RKO (cell line): ENCODE measurements at regions not wholly inside any gene's neighbourhood (a gene's known extent, or its start where the extent isn't known, plus 50 kb on each side); places are given as distances from the start of the nearest gene placed in this dataset.
"Not testable (repeated sequence)": the region's sequence is repeated elsewhere in the genome, so short reads cannot be mapped to it uniquely, and the experiment has no call there.

Source experiments
- DNase-seq: peaks from one replicate; pipeline ENCODE4 v3.0.0-alpha.2; 2016; ENCODE audit warnings: low spot score

DNA sequence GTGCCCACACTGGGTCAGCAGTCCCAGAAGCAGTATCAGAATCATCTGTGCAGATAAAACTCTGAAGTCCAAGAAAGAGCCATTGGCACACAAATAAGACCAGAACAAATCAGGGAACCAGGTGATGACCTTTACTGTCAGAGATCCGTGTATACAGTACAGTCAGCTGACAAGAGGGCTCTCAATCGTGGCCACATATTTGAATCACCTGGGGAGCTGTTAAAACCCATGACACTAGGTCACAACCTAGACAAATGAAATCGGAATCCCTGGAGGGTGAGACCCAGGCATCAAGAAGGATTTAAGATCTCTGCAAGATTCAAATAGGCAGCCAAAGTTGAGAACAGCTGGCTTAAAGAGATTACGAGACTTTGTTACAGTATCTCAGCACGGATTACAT is 807.1 kb downstream of the RNF144A start:
- no peak for DNase-seq

DNA sequence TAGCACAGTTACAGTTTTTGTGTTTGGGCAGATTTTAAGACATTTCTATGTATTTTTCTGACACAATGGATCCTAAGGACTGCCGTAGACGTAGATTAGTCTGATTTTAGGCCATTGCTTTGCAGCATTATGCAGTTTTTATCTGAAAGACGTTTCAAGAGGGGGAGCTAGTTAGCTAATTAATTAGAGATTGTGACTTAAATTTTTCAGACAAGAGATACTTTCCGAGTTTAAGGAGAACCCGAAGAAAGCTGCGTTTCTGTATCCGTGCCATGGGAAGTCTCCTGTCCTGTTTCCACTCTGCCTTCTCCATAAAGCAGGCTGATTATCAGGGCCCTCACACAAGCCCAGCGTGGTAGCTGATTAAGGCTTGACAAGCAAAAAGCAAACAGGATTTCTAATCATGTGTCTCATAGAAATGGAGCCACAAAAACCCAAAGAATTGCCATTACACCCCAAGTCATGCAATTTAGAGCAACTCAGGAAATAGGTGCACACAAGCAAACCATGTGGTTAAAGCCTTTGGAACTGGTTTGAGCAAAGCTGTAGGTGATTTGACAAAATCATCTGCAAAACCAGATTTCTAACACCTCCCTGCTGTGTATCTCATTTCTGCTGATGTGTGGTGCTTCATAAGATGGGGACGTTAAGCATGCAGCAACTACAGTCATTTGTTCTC is 808.1 kb downstream of the RNF144A start:
- DNase-seq: no peak

DNA sequence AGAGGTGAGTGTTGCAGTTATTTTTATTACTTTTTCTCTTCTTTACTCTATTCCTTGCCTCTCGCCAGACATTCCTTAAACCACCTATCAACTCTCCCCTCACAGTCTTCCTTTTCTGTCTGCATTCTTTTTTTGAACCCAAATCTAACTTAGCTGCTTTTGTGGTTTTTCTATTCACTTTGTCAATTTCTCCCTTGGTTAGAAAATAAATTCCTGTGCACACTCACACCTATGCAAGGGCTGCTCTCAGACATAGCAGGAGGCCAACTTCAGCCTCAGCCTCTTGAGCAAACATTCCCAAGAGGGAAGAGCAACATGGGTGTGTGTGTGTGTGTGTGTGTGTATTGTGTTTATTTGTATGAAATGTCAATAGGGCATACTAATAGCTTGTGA is 808.6 kb downstream of the RNF144A start:
- DNase-seq: no peak

DNA sequence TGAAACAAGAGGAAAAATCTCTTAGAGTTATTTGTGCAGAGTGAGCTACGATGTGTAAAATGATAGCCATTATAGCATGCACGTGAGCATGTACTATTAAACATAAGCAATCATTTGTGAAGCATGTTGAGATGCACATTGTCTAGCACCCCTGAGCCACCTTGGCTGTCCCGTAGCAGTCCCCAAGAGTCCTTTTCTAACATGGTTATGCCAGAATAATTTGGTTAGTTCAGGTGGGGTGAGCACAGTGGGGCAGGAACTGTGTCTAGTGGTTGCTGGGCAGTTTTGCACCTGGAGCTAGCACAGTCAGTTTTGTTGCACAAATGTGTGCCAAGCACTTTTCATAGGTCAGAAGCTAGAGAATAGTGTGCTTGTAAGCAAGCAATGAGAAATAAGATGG is 809.8 kb downstream of the RNF144A start:
- DNase-seq: no peak

DNA sequence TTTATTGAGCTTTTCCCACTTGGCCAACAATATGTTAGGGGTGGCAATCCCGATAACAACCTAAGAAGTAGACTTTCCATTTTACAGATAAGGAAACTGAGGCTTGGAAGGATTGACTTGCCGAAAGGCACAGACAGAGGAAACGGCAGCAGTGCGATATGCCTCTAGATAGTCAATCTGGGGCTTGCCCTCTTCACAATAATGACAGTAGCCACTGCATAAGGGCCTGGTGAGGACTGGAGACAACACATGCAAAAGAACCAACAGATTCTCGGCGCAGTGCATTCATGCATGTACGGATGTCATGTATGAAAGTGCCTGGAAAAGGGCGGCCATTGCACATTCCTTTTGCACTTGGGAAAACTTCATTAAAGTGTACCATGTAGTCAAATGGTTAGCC is 811.2 kb downstream of the RNF144A start:
- DNase-seq: no peak

DNA sequence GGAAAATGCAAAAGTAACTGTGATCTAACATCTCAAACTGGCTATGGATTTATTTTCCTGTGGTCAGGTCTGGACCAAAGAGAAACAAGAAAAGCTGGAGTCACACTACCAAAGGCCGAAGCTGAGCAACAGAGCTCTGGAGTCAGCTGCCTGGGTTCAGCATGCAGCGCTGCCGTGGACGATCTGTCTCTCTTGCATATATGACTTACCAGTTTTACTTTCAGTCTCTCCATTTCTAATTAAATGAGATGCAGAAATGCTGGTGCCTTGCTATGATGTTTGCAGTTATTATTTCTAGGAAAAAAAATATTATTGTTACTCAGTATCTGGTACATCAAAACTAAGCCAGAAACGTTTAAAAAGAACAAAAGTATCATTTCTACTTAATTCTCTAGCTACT is 813.2 kb downstream of the RNF144A start:
- DNase-seq: no peak

DNA sequence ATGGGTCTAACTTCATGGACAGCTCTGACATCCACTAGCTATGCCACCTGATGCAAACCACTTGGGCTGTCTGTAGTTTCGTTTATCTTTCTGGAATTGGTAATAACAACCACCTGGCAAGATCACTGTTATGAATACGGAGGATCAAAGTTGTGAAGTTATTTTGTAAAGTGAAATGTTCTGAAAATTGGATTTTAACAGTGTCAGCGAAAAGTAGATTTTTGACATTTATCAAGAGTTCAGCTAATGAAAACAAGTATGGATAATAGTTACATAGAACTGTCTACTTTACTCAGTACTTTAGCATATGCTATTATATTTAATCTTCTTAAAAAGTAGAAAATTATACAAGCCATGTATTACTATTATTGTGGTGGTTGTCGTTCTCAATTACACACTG is 813.8 kb downstream of the RNF144A start:
- DNase-seq: no peak

DNA sequence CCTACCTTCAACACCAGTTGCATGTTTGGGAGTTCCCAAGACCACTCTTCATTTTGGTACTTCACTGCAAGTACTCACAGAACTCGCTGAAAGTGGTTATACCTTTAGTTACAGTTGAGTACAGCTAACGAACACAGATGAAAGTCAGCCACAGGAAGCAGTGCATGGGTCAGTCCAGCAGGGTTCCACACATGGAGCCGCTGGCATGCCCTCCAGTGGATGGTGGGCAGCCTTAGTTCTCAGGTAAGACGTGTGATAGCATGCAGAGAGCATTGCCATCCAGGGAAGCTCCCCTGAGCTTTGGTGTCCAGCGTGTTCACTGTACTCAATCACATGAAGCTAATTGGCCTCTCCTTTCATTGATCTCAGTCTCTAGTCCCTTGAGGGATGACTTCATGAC is 815.3 kb downstream of the RNF144A start:
- no peak for DNase-seq

DNA sequence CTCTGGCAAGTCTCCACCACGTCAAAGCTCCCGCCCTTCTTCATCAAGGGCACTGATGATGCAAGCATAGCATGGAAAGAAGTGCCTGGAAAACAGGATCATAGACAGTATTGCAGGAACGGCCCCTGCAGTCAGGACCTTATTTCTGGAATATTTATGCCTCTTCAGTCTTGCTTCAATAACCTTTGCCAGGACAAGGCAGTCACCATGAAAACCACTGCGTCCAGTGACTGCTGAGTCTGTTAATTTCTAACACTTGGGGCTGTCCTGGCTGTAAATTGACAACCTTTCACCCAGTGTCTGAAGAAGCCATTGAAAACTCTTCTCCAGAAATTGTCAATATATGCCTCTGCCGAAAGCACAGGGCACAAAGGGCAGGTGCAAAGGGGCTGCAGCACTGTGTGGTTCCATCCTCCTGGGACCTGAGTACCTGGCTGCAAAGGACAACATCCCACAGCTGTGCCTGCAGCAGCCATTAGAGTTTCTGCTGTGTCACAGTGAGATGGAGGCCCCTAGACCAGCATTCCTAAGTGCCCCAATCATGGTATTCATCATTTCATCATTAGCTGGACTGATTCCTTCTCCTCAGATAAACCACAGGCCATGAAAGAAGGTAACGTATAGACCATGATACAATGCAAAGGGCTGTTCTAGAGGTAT is 819.6 kb downstream of the RNF144A start:
- DNase-seq: no peak

DNA sequence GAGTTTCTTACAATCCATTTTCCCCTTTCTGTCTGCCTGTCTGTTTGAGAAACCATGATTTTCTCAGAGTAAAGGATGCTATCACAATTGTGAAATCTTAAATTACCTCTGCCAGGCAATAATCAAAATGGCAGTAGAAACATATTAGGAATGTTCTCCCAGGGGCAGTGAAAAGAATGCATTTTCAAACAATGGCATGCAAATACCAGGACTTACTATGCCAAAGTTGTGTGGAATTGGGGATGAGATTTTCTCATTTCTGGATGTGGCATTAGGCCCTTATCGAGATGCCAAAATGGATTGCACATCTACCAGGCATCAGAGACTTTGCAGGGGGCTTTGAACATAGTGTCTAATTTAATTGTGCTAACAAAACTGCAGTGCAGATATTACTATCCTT is 821.4 kb downstream of the RNF144A start:
- DNase-seq: no peak

DNA sequence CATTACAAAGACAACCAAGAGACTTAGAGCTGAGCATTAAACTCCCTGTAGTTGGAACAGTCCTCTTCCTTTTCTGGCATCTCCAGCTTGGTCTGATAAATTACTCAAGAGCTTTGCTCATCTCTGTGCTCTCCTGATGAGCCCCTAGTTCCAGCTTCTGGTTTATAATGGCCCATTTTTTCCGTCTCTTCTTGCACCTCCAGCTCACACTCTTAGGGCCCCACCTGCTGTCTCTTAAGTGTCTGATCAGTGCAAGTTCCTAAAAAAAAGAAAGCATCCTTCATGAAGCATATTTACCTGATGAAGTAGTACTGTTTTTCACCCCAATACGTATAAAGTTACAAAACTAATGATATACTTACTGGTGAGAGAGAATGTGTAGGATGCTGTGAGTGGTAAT is 822.9 kb downstream of the RNF144A start:
- no peak for DNase-seq

DNA sequence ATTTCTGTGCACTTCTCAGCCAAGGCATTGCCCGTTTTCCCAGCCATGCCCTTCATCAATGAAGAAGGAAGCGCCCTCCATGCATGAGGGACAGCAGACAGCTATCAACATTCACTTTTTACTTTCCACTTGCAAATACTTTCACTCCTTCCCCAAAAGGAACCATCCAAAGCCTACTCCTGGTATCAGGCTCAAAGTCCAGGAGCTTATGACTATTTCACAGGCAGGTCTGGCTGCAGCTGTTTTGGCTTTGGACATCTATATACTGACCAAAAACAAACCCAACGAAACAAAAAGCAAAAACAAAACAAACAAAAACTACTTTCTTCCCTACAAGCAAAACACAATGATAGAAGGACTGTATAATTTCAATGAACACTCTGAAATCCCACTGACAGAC is 825.1 kb downstream of the RNF144A start:
- DNase-seq: no peak

DNA sequence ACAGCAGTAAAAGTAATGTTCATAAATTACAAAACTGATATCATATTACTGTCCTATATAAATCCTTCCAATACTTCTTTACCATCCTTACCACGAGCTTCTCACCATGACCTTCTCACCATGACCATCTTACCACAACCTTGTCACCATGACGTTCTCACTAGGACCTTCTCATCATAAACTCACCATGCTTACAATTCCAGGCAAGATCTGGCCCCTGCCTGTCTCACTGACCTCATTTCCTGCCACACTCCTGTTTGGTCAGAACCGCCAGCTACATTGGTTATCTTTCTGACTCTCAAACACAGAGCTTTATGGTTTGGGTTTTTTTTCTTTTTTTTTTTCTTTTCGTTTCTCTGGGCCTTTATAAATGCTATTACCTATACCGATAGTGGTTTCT is 827.6 kb downstream of the RNF144A start:
- DNase-seq: peak; percentile 4

DNA sequence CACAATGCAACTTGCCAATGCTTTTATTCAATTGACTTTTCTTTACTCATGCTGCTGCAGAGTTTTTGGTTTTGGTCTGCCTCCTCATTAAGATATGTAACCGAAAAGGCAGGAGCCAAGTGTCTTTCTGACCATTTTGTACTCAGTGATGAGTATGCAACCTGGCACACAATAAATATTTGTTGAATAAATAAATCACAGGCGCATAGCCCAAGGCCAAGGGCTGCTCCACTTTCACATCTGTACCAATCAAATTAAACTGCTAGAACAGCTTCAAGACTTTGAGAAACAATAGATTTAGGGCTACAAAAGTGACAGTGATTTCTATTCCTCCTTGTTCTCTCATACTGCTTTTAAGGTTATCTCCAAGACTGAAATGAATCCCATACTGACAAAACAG is 828.2 kb downstream of the RNF144A start:
- DNase-seq: no peak

DNA sequence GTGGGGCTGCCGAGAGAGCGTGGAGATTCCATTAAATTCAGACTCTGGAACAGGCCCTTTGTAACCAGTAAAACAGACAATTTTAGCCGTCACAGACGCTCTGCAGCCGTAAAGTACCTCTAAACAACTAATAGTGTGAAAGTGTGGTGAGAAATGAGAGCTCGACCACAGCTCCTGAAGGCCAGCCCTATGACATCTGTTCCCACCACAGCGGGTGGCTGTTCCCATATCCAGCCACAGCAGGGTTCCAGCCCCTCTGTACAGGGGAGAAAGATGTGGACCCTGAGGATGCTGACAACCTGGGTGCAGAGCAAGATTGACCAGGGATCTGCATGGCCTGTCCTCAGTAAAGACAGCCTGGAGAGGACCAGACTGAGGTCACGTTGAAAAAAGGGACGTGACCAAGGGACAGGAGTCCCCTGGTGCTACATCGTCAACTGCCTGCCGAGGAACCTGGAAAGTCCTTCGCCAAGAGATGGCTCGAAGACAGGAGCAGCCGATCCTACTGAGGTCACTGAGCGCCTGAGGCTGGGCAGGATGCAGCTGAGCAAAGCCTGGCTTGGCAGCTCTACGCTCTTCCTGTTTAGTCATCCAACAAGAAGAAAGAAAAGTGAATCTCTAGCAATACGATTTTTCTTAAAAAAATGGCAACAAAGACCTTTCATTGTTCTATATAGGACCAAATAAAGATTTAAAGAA is 831.7 kb downstream of the RNF144A start:
- peak; percentile 23 for DNase-seq

DNA sequence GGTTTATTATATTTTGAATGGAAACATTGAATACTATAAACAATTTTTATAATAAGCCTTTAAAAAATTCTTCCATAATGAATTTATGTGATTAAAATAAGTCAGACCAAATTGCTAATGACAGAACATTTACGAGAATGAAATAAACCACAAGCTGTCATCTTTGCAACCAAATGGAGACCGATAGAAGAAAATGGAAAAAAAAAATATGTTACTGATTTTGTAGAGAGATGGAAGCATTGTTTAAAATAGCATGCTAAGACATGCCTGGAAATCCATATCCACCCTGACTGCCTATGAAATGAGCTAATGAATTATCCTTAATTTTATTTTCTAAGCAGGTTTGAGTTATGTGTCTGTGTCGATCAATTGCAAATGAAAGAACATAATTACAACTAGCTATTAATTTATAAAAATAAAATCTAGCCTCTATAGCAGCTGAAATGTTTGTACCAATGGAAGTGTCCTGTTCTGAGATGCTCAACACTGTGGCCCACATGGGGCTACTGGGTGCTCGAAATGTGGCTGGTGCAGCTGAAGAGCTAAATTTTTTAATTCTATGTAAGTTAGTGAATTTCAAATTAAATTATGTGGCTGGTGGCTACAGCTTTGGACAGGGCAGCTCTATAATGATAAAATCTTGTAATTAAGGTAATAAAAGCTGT is 832.8 kb downstream of the RNF144A start:
- no peak for DNase-seq

DNA sequence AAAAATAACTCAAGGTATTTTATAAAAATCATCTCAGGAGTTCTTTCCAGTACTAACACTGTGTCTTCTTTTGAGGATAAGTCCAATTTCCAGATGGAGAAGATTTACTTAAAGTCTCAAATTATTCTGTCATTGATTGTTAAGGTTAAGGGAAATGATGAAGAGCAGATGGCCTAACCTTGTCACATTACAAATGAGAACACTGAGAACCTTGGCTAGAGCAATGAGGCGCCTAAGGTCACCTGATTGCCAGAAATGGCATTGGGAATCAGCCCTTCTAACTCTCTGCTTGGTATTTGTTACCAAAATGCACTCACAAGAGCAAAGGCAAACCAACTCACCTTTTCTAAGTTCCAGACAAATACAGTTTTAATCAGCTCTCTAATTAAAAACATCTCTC is 835.1 kb downstream of the RNF144A start:
- no peak for DNase-seq

DNA sequence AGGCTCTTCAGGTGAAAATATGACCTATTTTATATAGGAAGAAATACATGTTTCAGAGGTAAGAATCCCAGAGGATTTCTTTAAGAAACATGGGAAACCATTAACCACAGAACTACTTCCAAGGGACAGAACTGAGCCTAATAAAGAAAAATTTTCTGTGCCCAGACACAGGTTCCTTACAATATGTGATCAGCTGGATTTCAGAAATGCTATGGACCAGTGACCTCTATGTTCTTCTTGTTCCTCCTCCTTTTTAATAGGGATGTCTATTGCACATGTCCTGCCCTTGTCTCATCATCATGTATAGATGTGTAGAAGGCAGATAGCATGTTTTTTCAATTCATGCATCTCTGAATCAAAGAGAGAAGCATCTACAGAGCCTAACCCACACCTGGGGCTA is 836.6 kb downstream of the RNF144A start:
- no peak for DNase-seq

DNA sequence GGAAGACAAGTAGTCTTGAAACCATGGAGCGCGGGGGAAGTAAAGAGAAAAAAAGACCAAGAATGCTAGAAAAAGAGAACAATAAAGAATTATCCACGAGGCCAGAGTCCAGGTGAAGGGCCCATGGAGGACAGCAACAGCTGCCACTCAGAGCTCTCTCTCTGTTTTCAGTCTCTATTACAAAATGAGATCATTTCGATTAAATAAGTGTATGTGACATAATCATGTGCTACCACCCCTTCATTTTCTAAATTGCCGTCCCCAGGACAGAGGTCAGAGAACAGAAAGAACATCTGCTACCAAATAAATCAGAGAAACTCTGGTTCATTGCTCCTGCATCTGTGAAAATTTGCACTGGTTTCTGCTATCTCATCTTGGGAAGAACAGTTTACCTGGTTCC is 838.7 kb downstream of the RNF144A start:
- DNase-seq: no peak

DNA sequence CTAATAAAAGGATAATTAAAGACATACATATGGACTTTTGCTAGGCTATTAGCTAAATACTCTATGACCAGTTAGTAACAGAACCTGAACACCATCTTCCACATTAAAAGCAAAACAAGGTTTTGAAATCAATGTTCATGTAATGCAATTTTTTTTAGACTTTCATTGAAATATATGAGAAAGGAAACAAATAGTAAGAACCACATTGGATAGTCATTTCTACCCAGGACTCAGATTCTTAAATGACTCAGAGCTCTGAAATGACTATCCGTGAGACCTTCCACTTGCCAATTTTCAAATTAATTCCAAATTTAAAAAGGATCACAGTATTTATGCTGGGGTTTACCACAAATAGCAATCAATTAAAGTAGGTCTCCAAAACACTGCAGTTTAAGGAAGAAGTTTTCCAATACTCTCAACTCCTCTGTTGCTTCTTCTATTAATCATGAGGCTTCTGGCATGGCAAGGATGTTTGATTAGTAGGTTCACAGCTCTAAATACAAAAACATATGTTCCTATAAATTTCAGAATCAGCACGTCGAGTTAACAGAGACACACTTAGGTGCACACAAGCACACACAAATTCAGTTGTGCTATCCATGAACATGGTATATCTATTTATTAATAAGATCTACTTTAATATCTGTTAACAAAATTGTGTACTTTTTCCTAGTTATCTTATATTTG is 841.0 kb downstream of the RNF144A start:
- no peak for DNase-seq

DNA sequence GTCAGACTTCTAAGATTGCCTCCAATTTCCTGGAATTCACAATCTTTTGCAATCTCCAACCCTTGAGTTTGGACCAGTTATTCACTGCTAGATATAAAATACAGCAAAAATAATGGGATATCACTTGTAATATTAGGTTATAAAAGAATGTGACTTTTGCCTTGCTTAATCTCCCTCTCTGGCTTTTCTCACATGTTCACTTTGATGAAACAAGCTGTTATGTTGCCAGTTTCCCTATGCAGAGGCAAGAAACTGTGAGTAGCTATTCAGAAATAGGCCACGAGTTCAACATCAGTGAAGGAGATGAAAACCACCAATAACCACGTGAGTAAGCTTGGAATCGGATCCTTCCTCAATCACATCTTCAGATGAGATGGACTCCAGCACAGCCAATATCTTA is 842.7 kb downstream of the RNF144A start:
- no peak for DNase-seq

DNA sequence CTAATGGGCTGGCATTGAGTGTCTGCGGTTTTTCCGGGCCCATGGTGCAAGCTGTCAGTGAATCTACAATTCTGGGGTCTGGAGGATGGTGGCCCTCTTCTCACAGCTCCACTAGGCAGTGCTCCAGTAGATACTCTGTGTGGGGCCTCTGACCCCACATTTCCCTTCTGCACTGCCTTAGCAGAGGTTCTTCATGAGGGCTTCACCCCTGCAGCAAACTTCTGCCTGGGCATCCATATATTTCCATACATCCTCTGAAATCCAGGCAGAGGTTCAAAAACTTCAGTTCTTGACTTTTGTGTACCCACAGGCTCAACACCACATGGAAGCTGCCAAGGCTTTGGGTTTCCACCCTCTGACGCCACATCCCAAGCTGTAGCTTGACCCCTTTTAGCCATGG is 846.2 kb downstream of the RNF144A start:
- not testable (repeated sequence) for DNase-seq
